ENCODE measurements at regions not wholly inside any gene's neighbourhood (a gene's known extent, or its start where the extent isn't known, plus 50 kb on each side); places are given as distances from the start of the nearest gene placed in this dataset.

DNA sequence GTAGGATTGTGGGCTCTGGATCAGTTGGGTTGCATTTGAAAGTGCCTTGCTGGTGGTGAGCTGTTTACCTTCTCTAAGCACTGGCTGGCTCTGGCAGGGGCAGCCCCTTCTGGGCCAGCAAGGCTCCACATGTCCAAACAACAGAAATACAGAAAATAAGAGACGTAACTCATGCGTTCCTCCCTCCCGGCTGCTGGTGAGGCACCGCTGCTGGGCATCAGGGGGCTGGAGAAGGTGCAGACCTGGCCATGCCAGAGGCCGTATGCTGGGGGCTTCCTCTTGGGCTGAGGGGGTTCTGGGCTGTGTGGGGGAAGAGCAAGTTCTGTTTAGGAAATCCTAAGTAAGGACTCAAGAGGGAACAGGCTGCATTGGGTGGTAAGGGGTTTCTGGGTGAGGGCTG is 140.6 kb downstream of the URI1 start:
- Histone ChIP-seq H2BK20ac (ENCODE audit: low read length) (no peak overlapping the region), H3K9me3 (ENCODE audit: insufficient read depth in 2 of 2, low read depth in 1 of 2, low read length in 1 of 2) (no peaks in the 10 kb centered on the region), H4K5ac (ENCODE audit: insufficient read length, low read depth, low read length) (no peak overlapping the region), H3K23me2 (ENCODE audit: low read depth, low read length) (no peaks in the 10 kb centered on the region), H3K4ac (replicated peaks; ENCODE audit: insufficient read length, low read depth, low read length) (no peak overlapping the region), H3K56ac (replicated peaks; ENCODE audit: insufficient read length, low read depth, low read length) (no peak overlapping the region), H3K14ac (ENCODE audit: insufficient read length) (no peak overlapping the region), H2AFZ (ENCODE audit: low read length) (0 out of 2 replicates have a peak overlapping the region, but pooled peaks have one; percentile 8), H3K79me1 (ENCODE audit: low read depth, low read length) (no peaks in the 10 kb centered on the region), H4K20me1 (replicated peaks in 1 of 2; ENCODE audit: control insufficient read depth in 1 of 2, insufficient read depth in 2 of 2, low read length in 2 of 2) (no peaks in the 10 kb centered on the region), H3K27ac (ENCODE audit: low read depth, low read length) (no peak overlapping the region), H2BK5ac (ENCODE audit: low read depth, low read length) (no peak overlapping the region), H2BK12ac (ENCODE audit: low read depth, low read length) (no peak overlapping the region), H3K18ac (ENCODE audit: extremely low read depth, low read length) (no peak overlapping the region), H3K4me1 (replicated peaks in 1 of 4; ENCODE audit: control insufficient read depth in 3 of 4, insufficient read depth in 4 of 4, low read length in 3 of 4) (peaks cover 0 to 2% (median 0%) of the 10 kb centered on the region in 4 experiments; a peak in 1 of 7 replicates), H4K91ac (replicated peaks; ENCODE audit: insufficient read length, low read length) (no peak overlapping the region), H2BK15ac (ENCODE audit: low read length) (0 out of 2 replicates have a peak overlapping the region, but pooled peaks have one; percentile 8), H2BK120ac (replicated peaks; ENCODE audit: low read depth, low read length) (no peak overlapping the region), H3K27me3 (replicated peaks in 1 of 4; ENCODE audit: control insufficient read depth in 3 of 4, extremely low read depth in 1 of 4, insufficient read depth in 3 of 4, low read length in 3 of 4) (no peaks in the 10 kb centered on the region), H3K4me3 (ENCODE audit: extremely low read depth in 1 of 4, insufficient read depth in 2 of 4, low read depth in 3 of 4, low read length in 4 of 4) (no peak overlapping the region), H3K36me3 (ENCODE audit: control insufficient read depth in 2 of 4, insufficient read depth in 4 of 4, low read length in 3 of 4) (no peaks in the 10 kb centered on the region), H4K8ac (ENCODE audit: extremely low read depth, insufficient read depth, low read length) (no peak overlapping the region), H3K23ac (ENCODE audit: insufficient read length) (no peak overlapping the region), H2AK5ac (ENCODE audit: low read depth, low read length) (no peak overlapping the region), H3K4me2 (ENCODE audit: insufficient read depth in 1 of 2, low read depth in 2 of 2, low read length in 2 of 2) (no peak overlapping the region), H3K79me2 (ENCODE audit: control insufficient read depth in 1 of 2, insufficient read depth in 2 of 2, low read length in 2 of 2) (no peaks in the 10 kb centered on the region), H3K9ac (replicated peaks in 1 of 4; ENCODE audit: extremely low read depth in 1 of 4, low read depth in 3 of 4, low read length in 3 of 4) (no peak overlapping the region)
- DNase-seq (ENCODE audit: low read depth in 1 of 2, low spot score in 2 of 2) (no peak), FAIRE-seq (no peak)
- WGBS, 2 experiments (ENCODE audit: extremely low coverage in 1 of 2, insufficient coverage in 1 of 2, insufficient read length in 1 of 2, insufficient replicate concordance in 2 of 2, low coverage in 1 of 2, low lambda C conversion rate in 2 of 2, missing lambda C conversion rate in 1 of 2), result 81% methylated on average over 5 of the region's 5 CpGs; no CpG with 5 or more reads in 1 of the 2 experiments
- ChIA-PET CTCF (ENCODE audit: partially characterized antibody) (interaction anchor here (0.6 to 2.4 kb wide), 4 partner anchors 11 to 95 kb away, joined by 3 to 7 read pairs (median 4); no protein-coding TSS in a partner anchor), POLR2A (ENCODE audit: partially characterized antibody) (no interaction called here)
- TF ChIP-seq RAD21 (IDR thresholded peaks at IDR 0.05 in 1 of 2, conservative IDR thresholded peaks at IDR 0.05 in 1 of 2; ENCODE audit: low read depth in 2 of 2, low read length in 2 of 2), result no peak
- TF ChIP-seq CEBPB (IDR thresholded peaks at IDR 0.05; ENCODE audit: low read depth, low read length), result no peak
- TF ChIP-seq TBP (IDR thresholded peaks at IDR 0.05; ENCODE audit: low read depth, low read length), result no peak
- no peak for TF ChIP-seq PHF8 (conservative IDR thresholded peaks at IDR 0.05; ENCODE audit: low read depth, low read length)
- TF ChIP-seq FOSL1 (IDR thresholded peaks at IDR 0.05; ENCODE audit: insufficient read depth, low read depth, low read length), result no peak
- no peak for TF ChIP-seq RFX5 (IDR thresholded peaks at IDR 0.05; ENCODE audit: borderline replicate concordance, low read depth, low read length)
- no peak for TF ChIP-seq TCF12 (IDR thresholded peaks at IDR 0.05; ENCODE audit: low read depth, low read length)
- no peak for TF ChIP-seq RNF2 (IDR thresholded peaks at IDR 0.05; ENCODE audit: borderline replicate concordance, low read depth, low read length, missing control alignments, poor library complexity, severe bottlenecking)
- no peak for TF ChIP-seq CBX5 (IDR thresholded peaks at IDR 0.05; ENCODE audit: low read depth, low read length)
- no peak for TF ChIP-seq SUZ12 (IDR thresholded peaks at IDR 0.05; ENCODE audit: low read length)
- TF ChIP-seq EP300 (IDR thresholded peaks at IDR 0.05; ENCODE audit: borderline replicate concordance in 1 of 2, low read depth in 2 of 2, low read length in 2 of 2), result no peak
- TF ChIP-seq YY1 (IDR thresholded peaks at IDR 0.05; ENCODE audit: low read depth, low read length), result no peak
- no peak for TF ChIP-seq ASH2L (IDR thresholded peaks at IDR 0.05; ENCODE audit: low read length)
- no peak for TF ChIP-seq HDAC2 (IDR thresholded peaks at IDR 0.05; ENCODE audit: borderline replicate concordance in 1 of 2, low read depth in 2 of 2, low read length in 2 of 2)

All from H1 (cell line).